Panc1 (cell line): ENCODE measurements at regions not wholly inside any gene's neighbourhood (a gene's known extent, or its start where the extent isn't known, plus 50 kb on each side); places are given as distances from the start of the nearest gene placed in this dataset.

ENCODE experiments used
- ATAC-seq: fragments of 200-7000 bp; cut with Tn5 transposase; 2 replicates; pipeline ENCODE4 v1.9.1; 2020; ENCODE audit warnings: mild to moderate bottlenecking, moderate library complexity
- BruUV-seq: library from RNA; stranded (reverse); fragments of 400-500 nt; replicated peaks from 2 replicates; lab custom pipeline; 2021; lab: Mats Ljungman, UMichigan
- CTCF ChIA-PET: fragments of 300-600 bp; sonication (Branson Sonifier 250); formaldehyde crosslinking; loops from one replicate; lab custom pipeline; 2022; ENCODE audit warnings: antibody characterized with exemption; lab: Charles Lee
- POLR2A ChIA-PET: fragments of 300-600 bp; sonication (Branson Sonifier 250); formaldehyde crosslinking; loops from one replicate; lab custom pipeline; 2022; ENCODE audit warnings: antibody characterized with exemption; lab: Charles Lee
- DNase-seq: peaks from one replicate; pipeline ENCODE4 v3.0.0-alpha.2; 2010; ENCODE audit warnings: low read depth, low spot score
- H3K27ac ChIP-seq: 2 replicates; pipeline ENCODE4 v1.5.1; 2011; ENCODE audit warnings: mild to moderate bottlenecking, low read length, inconsistent platforms
- H3K27me3 ChIP-seq: fragments of 200-500 bp; sonication (Bioruptor generic); 2 replicates; pipeline ENCODE4 v1.6.0; 2014; ENCODE audit warnings: low read length, inconsistent platforms; ENCODE audit not compliant: control insufficient read depth, insufficient read depth
- H3K36me3 ChIP-seq: fragments of 200-500 bp; sonication (Bioruptor generic); 2 replicates; pipeline ENCODE4 v1.5.1; 2014; ENCODE audit warnings: inconsistent platforms, mild to moderate bottlenecking, low read length, moderate library complexity; ENCODE audit not compliant: control insufficient read depth, insufficient read depth
- H3K4me1 ChIP-seq: 2 replicates; pipeline ENCODE4 v1.5.1; 2011; ENCODE audit warnings: inconsistent platforms, mild to moderate bottlenecking, low read length, moderate library complexity; ENCODE audit not compliant: control insufficient read depth, insufficient read depth
- H3K4me3 ChIP-seq, 2 experiments: 2 replicates each; pipeline ENCODE4 v1.5.1; 2011 to 2012; ENCODE audit warnings: low read depth in 2 of 2, low read length in 2 of 2, mild to moderate bottlenecking in 2 of 2, inconsistent platforms in 1 of 2, moderate library complexity in 1 of 2
- H3K9me3 ChIP-seq: fragments of 200-500 bp; sonication (Bioruptor generic); 2 replicates; pipeline ENCODE4 v1.5.1; 2014; ENCODE audit warnings: low read depth, mild to moderate bottlenecking, inconsistent platforms, low read length, moderate library complexity; ENCODE audit not compliant: control insufficient read depth, insufficient read depth
- POLR2AphosphoS5 ChIP-seq: IDR thresholded peaks from 2 replicates; pipeline ENCODE4 v1.6.1; 2012; ENCODE audit warnings: mild to moderate bottlenecking, low read depth, low read length, moderate library complexity
- SIN3A ChIP-seq: IDR thresholded peaks from 2 replicates; pipeline ENCODE4 v1.6.1; 2012; ENCODE audit warnings: low read depth, mild to moderate bottlenecking, low read length, moderate library complexity, borderline replicate concordance; ENCODE audit not compliant: insufficient read depth
- TCF7L2 ChIP-seq: IDR thresholded peaks from 2 replicates; pipeline ENCODE4 v1.6.1; 2011; ENCODE audit warnings: mild to moderate bottlenecking, low read depth, low read length, inconsistent platforms
- in situ Hi-C: cut with HindIII; loops from 2 replicates; pipeline ENCODE4 v1.10.0; 2016; ENCODE audit warnings: low sequenced_read_pairs, low pct_unique_long_range_greater_than_20kb
- intact Hi-C: fragments of 100-400 bp; cut with micrococcal nuclease; formaldehyde crosslinking; loops from one replicate; pipeline ENCODE4 v1.10.0; 2022; ENCODE audit not compliant: unreplicated experiment
- TF ChIP-seq, protein P1 (sequence below), 2 experiments: IDR thresholded peaks; 2 replicates each; pipeline ENCODE4 v1.6.1; 2011 to 2012; ENCODE audit warnings: low read depth in 2 of 2, control low read depth in 1 of 2, low read length in 1 of 2, mild to moderate bottlenecking in 1 of 2, moderate library complexity in 1 of 2; ENCODE audit not compliant: insufficient read depth in 1 of 2
- TF ChIP-seq, protein P2 (sequence below): fragments of 450-650 bp; IDR thresholded peaks from 2 replicates; pipeline ENCODE4 v1.5.1; 2017; ENCODE audit warnings: mild to moderate bottlenecking

DNA sequence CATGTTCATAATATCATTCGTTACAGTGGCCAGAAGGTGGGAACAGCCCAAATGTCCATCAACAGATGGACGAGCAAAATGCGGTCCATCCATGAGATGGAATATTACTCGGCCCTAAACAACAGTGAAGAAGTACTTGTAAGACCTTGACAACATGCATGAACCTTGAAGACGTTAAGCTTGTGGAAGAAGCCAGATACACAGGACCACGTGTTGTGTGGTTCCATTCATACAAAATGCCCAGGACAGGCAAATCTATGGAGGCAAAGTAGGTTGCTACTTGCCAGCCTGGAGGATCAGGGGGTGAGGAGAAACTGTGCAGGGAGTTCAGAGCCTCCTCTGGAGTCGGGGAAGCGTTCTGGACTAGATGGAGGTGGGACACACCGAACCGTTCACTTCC, 207.1 kb downstream of the ERMARD start:
- TF ChIP-seq SIN3A (no peak), POLR2AphosphoS5 (no peak), TCF7L2 (no peak)
- TF ChIP-seq, protein P1, sequence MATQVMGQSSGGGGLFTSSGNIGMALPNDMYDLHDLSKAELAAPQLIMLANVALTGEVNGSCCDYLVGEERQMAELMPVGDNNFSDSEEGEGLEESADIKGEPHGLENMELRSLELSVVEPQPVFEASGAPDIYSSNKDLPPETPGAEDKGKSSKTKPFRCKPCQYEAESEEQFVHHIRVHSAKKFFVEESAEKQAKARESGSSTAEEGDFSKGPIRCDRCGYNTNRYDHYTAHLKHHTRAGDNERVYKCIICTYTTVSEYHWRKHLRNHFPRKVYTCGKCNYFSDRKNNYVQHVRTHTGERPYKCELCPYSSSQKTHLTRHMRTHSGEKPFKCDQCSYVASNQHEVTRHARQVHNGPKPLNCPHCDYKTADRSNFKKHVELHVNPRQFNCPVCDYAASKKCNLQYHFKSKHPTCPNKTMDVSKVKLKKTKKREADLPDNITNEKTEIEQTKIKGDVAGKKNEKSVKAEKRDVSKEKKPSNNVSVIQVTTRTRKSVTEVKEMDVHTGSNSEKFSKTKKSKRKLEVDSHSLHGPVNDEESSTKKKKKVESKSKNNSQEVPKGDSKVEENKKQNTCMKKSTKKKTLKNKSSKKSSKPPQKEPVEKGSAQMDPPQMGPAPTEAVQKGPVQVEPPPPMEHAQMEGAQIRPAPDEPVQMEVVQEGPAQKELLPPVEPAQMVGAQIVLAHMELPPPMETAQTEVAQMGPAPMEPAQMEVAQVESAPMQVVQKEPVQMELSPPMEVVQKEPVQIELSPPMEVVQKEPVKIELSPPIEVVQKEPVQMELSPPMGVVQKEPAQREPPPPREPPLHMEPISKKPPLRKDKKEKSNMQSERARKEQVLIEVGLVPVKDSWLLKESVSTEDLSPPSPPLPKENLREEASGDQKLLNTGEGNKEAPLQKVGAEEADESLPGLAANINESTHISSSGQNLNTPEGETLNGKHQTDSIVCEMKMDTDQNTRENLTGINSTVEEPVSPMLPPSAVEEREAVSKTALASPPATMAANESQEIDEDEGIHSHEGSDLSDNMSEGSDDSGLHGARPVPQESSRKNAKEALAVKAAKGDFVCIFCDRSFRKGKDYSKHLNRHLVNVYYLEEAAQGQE (IDR thresholded peaks at IDR 0.05; ENCODE audit: insufficient read depth in 1 of 2, low read depth in 2 of 2, low read length in 1 of 2) = no peak
- TF ChIP-seq, protein P2, sequence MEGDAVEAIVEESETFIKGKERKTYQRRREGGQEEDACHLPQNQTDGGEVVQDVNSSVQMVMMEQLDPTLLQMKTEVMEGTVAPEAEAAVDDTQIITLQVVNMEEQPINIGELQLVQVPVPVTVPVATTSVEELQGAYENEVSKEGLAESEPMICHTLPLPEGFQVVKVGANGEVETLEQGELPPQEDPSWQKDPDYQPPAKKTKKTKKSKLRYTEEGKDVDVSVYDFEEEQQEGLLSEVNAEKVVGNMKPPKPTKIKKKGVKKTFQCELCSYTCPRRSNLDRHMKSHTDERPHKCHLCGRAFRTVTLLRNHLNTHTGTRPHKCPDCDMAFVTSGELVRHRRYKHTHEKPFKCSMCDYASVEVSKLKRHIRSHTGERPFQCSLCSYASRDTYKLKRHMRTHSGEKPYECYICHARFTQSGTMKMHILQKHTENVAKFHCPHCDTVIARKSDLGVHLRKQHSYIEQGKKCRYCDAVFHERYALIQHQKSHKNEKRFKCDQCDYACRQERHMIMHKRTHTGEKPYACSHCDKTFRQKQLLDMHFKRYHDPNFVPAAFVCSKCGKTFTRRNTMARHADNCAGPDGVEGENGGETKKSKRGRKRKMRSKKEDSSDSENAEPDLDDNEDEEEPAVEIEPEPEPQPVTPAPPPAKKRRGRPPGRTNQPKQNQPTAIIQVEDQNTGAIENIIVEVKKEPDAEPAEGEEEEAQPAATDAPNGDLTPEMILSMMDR = no peak
- no peaks in the 10 kb centered on the region for H3K4me1 ChIP-seq
- POLR2A ChIA-PET = no interaction called here
- H3K27me3 ChIP-seq = no peaks in the 10 kb centered on the region
- ATAC-seq (no peak), DNase-seq (no peak)
- no TSS peak for BruUV-seq
- H3K4me3 ChIP-seq = no peak overlapping the region
- in situ Hi-C loops = no loop called here
- H3K27ac ChIP-seq = no peak overlapping the region
- intact Hi-C loops = loop anchor here (10.0 kb wide), 1 partner anchor 566 kb away; no protein-coding TSS in a partner anchor
- H3K9me3 ChIP-seq = no peaks in the 10 kb centered on the region
- no peaks in the 10 kb centered on the region for H3K36me3 ChIP-seq
- CTCF ChIA-PET = no interaction called here

DNA sequence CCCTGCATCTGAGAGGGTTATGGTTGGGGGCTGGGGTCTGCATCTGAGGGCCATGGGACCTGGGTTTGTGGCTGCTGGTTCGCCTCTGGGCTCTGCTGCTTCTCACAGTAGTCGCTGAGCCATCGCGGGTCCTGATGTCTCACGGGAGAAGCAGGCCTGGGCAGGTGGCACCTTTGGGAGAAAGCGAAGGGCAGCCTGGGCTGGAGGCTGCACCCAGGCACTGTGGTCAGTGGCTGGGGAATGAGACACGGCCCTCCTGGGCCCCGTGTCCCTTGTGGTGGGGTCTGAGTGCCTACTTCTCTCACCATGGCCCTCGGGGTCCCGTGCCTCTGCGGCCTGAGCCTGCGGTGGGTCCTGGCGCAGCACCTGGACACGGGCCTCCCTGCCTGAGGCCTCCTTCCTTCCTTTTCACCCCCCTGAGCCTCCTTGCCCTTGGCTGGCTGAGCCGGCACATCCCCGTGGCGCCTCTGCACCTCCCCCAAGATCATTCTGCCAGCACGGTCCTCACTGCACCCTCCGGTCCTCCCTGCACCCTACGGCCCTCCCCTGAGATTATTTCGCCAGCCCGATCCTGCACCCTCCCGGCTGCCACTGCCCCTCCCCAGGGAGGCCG, 206.0 kb downstream of the ERMARD start:
- BruUV-seq = no TSS peak
- CTCF ChIA-PET = no interaction called here
- H3K4me3 ChIP-seq = no peak overlapping the region
- H3K9me3 ChIP-seq = no peaks in the 10 kb centered on the region
- no peaks in the 10 kb centered on the region for H3K4me1 ChIP-seq
- no peaks in the 10 kb centered on the region for H3K36me3 ChIP-seq
- in situ Hi-C loops = no loop called here
- DNase-seq (no peak), ATAC-seq (no peak)
- H3K27me3 ChIP-seq = no peaks in the 10 kb centered on the region
- H3K27ac ChIP-seq = no peak overlapping the region
- intact Hi-C loops = loop anchor here (10.0 kb wide), 1 partner anchor 567 kb away; no protein-coding TSS in a partner anchor
- TF ChIP-seq TCF7L2 (no peak), POLR2AphosphoS5 (no peak), SIN3A (no peak)
- TF ChIP-seq, protein P1 (IDR thresholded peaks at IDR 0.05; ENCODE audit: insufficient read depth in 1 of 2, low read depth in 2 of 2, low read length in 1 of 2) = no peak
- TF ChIP-seq, protein P2 = no peak
- POLR2A ChIA-PET = no interaction called here
